HEK293 (cell line): ENCODE measurements at regions not wholly inside any gene's neighbourhood (a gene's known extent, or its start where the extent isn't known, plus 50 kb on each side); places are given as distances from the start of the nearest gene placed in this dataset.

Experiments
- CTCF ChIA-PET: fragments of 350-600 bp; formaldehyde crosslinking; extraction: SDS; loops from one replicate; lab custom pipeline; 2021; ENCODE audit warnings: antibody characterized with exemption; lab: Yijun Ruan, JAX
- POLR2A ChIA-PET: fragments of 300-600 bp; formaldehyde crosslinking; extraction: SDS; loops from one replicate; lab custom pipeline; 2020; ENCODE audit warnings: antibody characterized with exemption, inconsistent platforms; lab: Yijun Ruan, JAX
- H3K27ac ChIP-seq: fragments of 200-500 bp; sonication (Bioruptor generic); 2 replicates; pipeline ENCODE4 v1.5.1; 2014; ENCODE audit warnings: low read depth, low read length, control low read depth, inconsistent platforms; ENCODE audit errors: extremely low read depth
- H3K36me3 ChIP-seq, 2 experiments: fragments of 200-500 bp in 1 of 2; sonication (Bioruptor generic) in 1 of 2; 1 replicate in 1 of 2; 2 replicates in 1 of 2; pipeline ENCODE4 v1.5.1; 2014 to 2017; ENCODE audit warnings: inconsistent platforms in 2 of 2, low read length in 2 of 2; ENCODE audit not compliant: control insufficient read depth in 2 of 2, insufficient read depth in 1 of 2
- H3K4me1 ChIP-seq: fragments of 200-500 bp; sonication (Bioruptor generic); 2 replicates; pipeline ENCODE4 v1.5.1; 2014; ENCODE audit warnings: mild to moderate bottlenecking, low read length, inconsistent platforms; ENCODE audit not compliant: control insufficient read depth, insufficient read depth
- H3K4me3 ChIP-seq: 2 replicates; pipeline ENCODE4 v1.5.1; 2011; ENCODE audit warnings: low read depth, mild to moderate bottlenecking, control low read depth, low read length, moderate library complexity
- H3K9me3 ChIP-seq: fragments of 200-500 bp; sonication (Bioruptor generic); 2 replicates; pipeline ENCODE4 v1.5.1; 2014; ENCODE audit warnings: low read depth, low read length, inconsistent platforms; ENCODE audit not compliant: control insufficient read depth, insufficient read depth
- ELK4 ChIP-seq: IDR thresholded peaks from 2 replicates; pipeline ENCODE4 v1.6.1; 2011; ENCODE audit warnings: mild to moderate bottlenecking, low read depth, low read length, borderline replicate concordance
- GLIS1 ChIP-seq: fragments of 450-650 bp; formaldehyde crosslinking; IDR thresholded peaks from 2 replicates; pipeline ENCODE4 v1.5.1; 2016; ENCODE audit warnings: missing biosample characterization, missing genetic modification characterization
- KLF7 ChIP-seq: fragments of 450-650 bp; formaldehyde crosslinking; IDR thresholded peaks from 2 replicates; pipeline ENCODE4 v1.5.1; 2016; ENCODE audit warnings: missing biosample characterization, missing genetic modification characterization, borderline replicate concordance
- RBAK ChIP-seq: fragments of 450-650 bp; formaldehyde crosslinking; IDR thresholded peaks from 2 replicates; pipeline ENCODE4 v1.5.1; 2016; ENCODE audit warnings: missing biosample characterization, missing genetic modification characterization
- REST ChIP-seq: fragments of 450-650 bp; formaldehyde crosslinking; IDR thresholded peaks from 2 replicates; pipeline ENCODE4 v1.5.1; 2016; ENCODE audit warnings: missing biosample characterization, missing genetic modification characterization
- SCRT1 ChIP-seq: fragments of 450-650 bp; formaldehyde crosslinking; IDR thresholded peaks from 2 replicates; pipeline ENCODE4 v1.5.1; 2016; ENCODE audit warnings: missing biosample characterization, missing genetic modification characterization, borderline replicate concordance
- WT1 ChIP-seq: fragments of 450-650 bp; formaldehyde crosslinking; IDR thresholded peaks from 2 replicates; pipeline ENCODE4 v1.5.1; 2016; ENCODE audit warnings: missing biosample characterization, missing genetic modification characterization
- ZBTB10 ChIP-seq: fragments of 450-650 bp; formaldehyde crosslinking; IDR thresholded peaks from 2 replicates; pipeline ENCODE4 v1.5.1; 2016; ENCODE audit warnings: missing biosample characterization, missing genetic modification characterization
- ZFP69B ChIP-seq: fragments of 450-650 bp; formaldehyde crosslinking; IDR thresholded peaks from 2 replicates; pipeline ENCODE4 v1.5.1; 2016; ENCODE audit warnings: missing biosample characterization, missing genetic modification characterization
- ZNF2 ChIP-seq: fragments of 450-650 bp; formaldehyde crosslinking; IDR thresholded peaks from 2 replicates; pipeline ENCODE4 v1.5.1; 2016; ENCODE audit warnings: missing biosample characterization, missing genetic modification characterization
- ZNF274 ChIP-seq, 2 experiments: fragments of 200-500 bp in 1 of 2; fragments of 450-650 bp in 1 of 2; sonication (Bioruptor generic) in 1 of 2; formaldehyde crosslinking in 1 of 2; IDR thresholded peaks; 2 replicates each; pipeline versions ENCODE4 v1.5.1 to v1.6.1; 2014 to 2016; ENCODE audit warnings: borderline replicate concordance in 1 of 2, inconsistent platforms in 1 of 2, low read length in 1 of 2, missing biosample characterization in 1 of 2, missing genetic modification characterization in 1 of 2
- ZNF514 ChIP-seq: fragments of 450-650 bp; formaldehyde crosslinking; IDR thresholded peaks from 2 replicates; pipeline ENCODE4 v1.5.1; 2016; ENCODE audit warnings: missing biosample characterization, missing genetic modification characterization
- ZNF529 ChIP-seq: fragments of 450-650 bp; formaldehyde crosslinking; IDR thresholded peaks from 2 replicates; pipeline ENCODE4 v1.5.1; 2017; ENCODE audit warnings: missing genetic modification characterization, missing biosample characterization; ENCODE audit not compliant: insufficient replicate concordance
- ZNF544 ChIP-seq: fragments of 450-650 bp; formaldehyde crosslinking; IDR thresholded peaks from 2 replicates; pipeline ENCODE4 v1.5.0; 2017; ENCODE audit warnings: missing biosample characterization, missing genetic modification characterization
- ZNF624 ChIP-seq: fragments of 450-650 bp; formaldehyde crosslinking; IDR thresholded peaks from 2 replicates; pipeline ENCODE4 v1.5.1; 2017; ENCODE audit warnings: missing biosample characterization, missing genetic modification characterization
- ZNF626 ChIP-seq: fragments of 450-650 bp; sonication (Bioruptor Pico); formaldehyde crosslinking; IDR thresholded peaks from 2 replicates; pipeline ENCODE4 v1.5.1; 2018; ENCODE audit warnings: missing biosample characterization, missing genetic modification characterization, inconsistent platforms
- ZNF776 ChIP-seq: fragments of 450-650 bp; formaldehyde crosslinking; IDR thresholded peaks from 2 replicates; pipeline ENCODE4 v1.5.0; 2017; ENCODE audit warnings: missing biosample characterization, missing genetic modification characterization, borderline replicate concordance
- ZNF843 ChIP-seq: fragments of 450-650 bp; formaldehyde crosslinking; IDR thresholded peaks from 2 replicates; pipeline ENCODE4 v1.5.1; 2016; ENCODE audit warnings: missing biosample characterization, missing genetic modification characterization

- TF ChIP-seq ELK4 (no peak), ZNF776 (tag by site-specific recombination) (no peak), SCRT1 (tag by site-specific recombination) (no peak), ZNF626 (tag by site-specific recombination) (no peak)
Measured at GRCh38 chr14:22263961-22264360, 325.1 kb downstream of the DAD1 start (continued).

- POLR2A ChIA-PET = no interaction called here
- CTCF ChIA-PET = interaction anchor here (1.5 to 2.5 kb wide), 2 partner anchors 14 to 62 kb away, joined by 4 to 16 read pairs; no protein-coding TSS in a partner anchor
- no peak for TF ChIP-seq ZNF529 (tag by site-specific recombination)
- no peak for TF ChIP-seq ZNF2 (tag by site-specific recombination)
- TF ChIP-seq ZNF274 (IDR thresholded peaks at IDR 0.05; ENCODE audit: low read length) = no peak
- TF ChIP-seq ZNF274 (tag by site-specific recombination; IDR thresholded peaks at IDR 0.05; ENCODE audit: borderline replicate concordance) = no peak
- TF ChIP-seq ZNF843 = no peak
- TF ChIP-seq ZNF624 (tag by site-specific recombination) = no peak
- no peak for TF ChIP-seq ZNF544
- TF ChIP-seq ZNF514 (tag by site-specific recombination) = no peak
- no peak for TF ChIP-seq ZBTB10 (tag by site-specific recombination)
- no peak for TF ChIP-seq WT1 (tag by site-specific recombination)
- no peak for TF ChIP-seq REST
- Histone ChIP-seq H3K9me3 (no peaks in the 10 kb centered on the region), H3K4me1 (no peaks in the 10 kb centered on the region), H3K4me3 (no peak overlapping the region), H3K36me3 (no peaks in the 10 kb centered on the region), H3K27ac (no peak overlapping the region)
Measured at GRCh38 chr14:22262881-22263280, 326.1 kb downstream of the DAD1 start.

GRCh38 chr14:22255017-22255950 lies 333.7 kb downstream of the DAD1 start:
- no peaks in the 10 kb centered on the region for H3K36me3 ChIP-seq
- no peaks in the 10 kb centered on the region for H3K9me3 ChIP-seq
- no peaks in the 10 kb centered on the region for H3K4me1 ChIP-seq
- ChIA-PET CTCF (interaction anchor here (0.7 to 2.7 kb wide), 4 partner anchors 9 to 341 kb away, joined by 3 to 10 read pairs (median 5); no protein-coding TSS in a partner anchor), POLR2A (no interaction called here)
- no peak for TF ChIP-seq KLF7 (tag by site-specific recombination)
- TF ChIP-seq GLIS1 = no peak
- no peak for TF ChIP-seq RBAK (tag by site-specific recombination)
- TF ChIP-seq ZFP69B (tag by site-specific recombination) = no peak
- H3K27ac ChIP-seq = no peak overlapping the region
- no peak overlapping the region for H3K4me3 ChIP-seq
